ENCODE measurements at regions not wholly inside any gene's neighbourhood (a gene's known extent, or its start where the extent isn't known, plus 50 kb on each side); places are given as distances from the start of the nearest gene placed in this dataset.

GRCh38 chr18:1246827-1247226, 342.2 kb downstream of the ADCYAP1 start:
- Histone ChIP-seq H3K4me3 (replicated peaks; ENCODE audit: insufficient read depth, low read length) (no peak overlapping the region), H3K27me3 (ENCODE audit: insufficient read depth, poor library complexity, severe bottlenecking) (no peaks in the 10 kb centered on the region), H3K27ac (replicated peaks) (no peak overlapping the region)
- no peak for DNase-seq (ENCODE audit: low read depth in 1 of 2, low spot score in 1 of 2)
- TF ChIP-seq POLR2AphosphoS5 (IDR thresholded peaks at IDR 0.05; ENCODE audit: low read depth), result no peak
- no peak for TF ChIP-seq GABPA (IDR thresholded peaks at IDR 0.05; ENCODE audit: low read depth)
- no peak for TF ChIP-seq CTCF (IDR thresholded peaks at IDR 0.05; ENCODE audit: insufficient read depth, low read length)
- TF ChIP-seq SPI1 (IDR thresholded peaks at IDR 0.05; ENCODE audit: borderline replicate concordance, low read depth), result no peak
- TF ChIP-seq, protein P1, sequence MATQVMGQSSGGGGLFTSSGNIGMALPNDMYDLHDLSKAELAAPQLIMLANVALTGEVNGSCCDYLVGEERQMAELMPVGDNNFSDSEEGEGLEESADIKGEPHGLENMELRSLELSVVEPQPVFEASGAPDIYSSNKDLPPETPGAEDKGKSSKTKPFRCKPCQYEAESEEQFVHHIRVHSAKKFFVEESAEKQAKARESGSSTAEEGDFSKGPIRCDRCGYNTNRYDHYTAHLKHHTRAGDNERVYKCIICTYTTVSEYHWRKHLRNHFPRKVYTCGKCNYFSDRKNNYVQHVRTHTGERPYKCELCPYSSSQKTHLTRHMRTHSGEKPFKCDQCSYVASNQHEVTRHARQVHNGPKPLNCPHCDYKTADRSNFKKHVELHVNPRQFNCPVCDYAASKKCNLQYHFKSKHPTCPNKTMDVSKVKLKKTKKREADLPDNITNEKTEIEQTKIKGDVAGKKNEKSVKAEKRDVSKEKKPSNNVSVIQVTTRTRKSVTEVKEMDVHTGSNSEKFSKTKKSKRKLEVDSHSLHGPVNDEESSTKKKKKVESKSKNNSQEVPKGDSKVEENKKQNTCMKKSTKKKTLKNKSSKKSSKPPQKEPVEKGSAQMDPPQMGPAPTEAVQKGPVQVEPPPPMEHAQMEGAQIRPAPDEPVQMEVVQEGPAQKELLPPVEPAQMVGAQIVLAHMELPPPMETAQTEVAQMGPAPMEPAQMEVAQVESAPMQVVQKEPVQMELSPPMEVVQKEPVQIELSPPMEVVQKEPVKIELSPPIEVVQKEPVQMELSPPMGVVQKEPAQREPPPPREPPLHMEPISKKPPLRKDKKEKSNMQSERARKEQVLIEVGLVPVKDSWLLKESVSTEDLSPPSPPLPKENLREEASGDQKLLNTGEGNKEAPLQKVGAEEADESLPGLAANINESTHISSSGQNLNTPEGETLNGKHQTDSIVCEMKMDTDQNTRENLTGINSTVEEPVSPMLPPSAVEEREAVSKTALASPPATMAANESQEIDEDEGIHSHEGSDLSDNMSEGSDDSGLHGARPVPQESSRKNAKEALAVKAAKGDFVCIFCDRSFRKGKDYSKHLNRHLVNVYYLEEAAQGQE (IDR thresholded peaks at IDR 0.05; ENCODE audit: insufficient replicate concordance, low read depth), result no peak

DNA sequence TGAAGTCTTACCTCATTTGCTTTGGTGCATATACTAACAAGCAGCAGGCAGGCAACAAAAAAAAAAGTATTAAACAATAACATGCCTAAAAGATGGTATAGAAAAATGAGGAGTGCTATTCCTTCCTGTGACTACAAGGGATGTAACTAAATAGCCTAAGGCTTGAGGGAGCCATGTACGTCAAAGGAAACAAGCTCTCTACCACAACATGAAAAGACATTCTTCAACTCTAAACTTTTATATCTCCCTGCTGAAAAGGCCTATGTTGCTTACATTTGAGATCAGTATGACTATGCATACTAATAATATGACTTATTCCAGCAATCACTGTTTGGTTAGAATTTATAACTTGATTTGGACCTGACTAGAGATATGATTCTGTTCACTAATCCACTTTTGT, 347.9 kb downstream of the ADCYAP1 start:
- Histone ChIP-seq H3K27me3 (ENCODE audit: insufficient read depth, poor library complexity, severe bottlenecking) (no peaks in the 10 kb centered on the region), H3K4me3 (replicated peaks; ENCODE audit: insufficient read depth, low read length) (no peak overlapping the region), H3K27ac (replicated peaks) (no peak overlapping the region)
- no peak for DNase-seq (ENCODE audit: low read depth in 1 of 2, low spot score in 1 of 2)
- TF ChIP-seq GABPA (IDR thresholded peaks at IDR 0.05; ENCODE audit: low read depth) (no peak), POLR2AphosphoS5 (IDR thresholded peaks at IDR 0.05; ENCODE audit: low read depth) (no peak), CTCF (IDR thresholded peaks at IDR 0.05; ENCODE audit: insufficient read depth, low read length) (no peak)
- TF ChIP-seq, protein P1 (IDR thresholded peaks at IDR 0.05; ENCODE audit: insufficient replicate concordance, low read depth), result no peak

- no peak for DNase-seq (ENCODE audit: low read depth in 1 of 2, low spot score in 1 of 2)
- H3K27me3 ChIP-seq (ENCODE audit: insufficient read depth, poor library complexity, severe bottlenecking), result no peaks in the 10 kb centered on the region
- no peak overlapping the region for H3K27ac ChIP-seq (replicated peaks)
- no peak for TF ChIP-seq SPI1 (IDR thresholded peaks at IDR 0.05; ENCODE audit: borderline replicate concordance, low read depth)
- TF ChIP-seq GABPA (IDR thresholded peaks at IDR 0.05; ENCODE audit: low read depth), result no peak
- no peak for TF ChIP-seq POLR2AphosphoS5 (IDR thresholded peaks at IDR 0.05; ENCODE audit: low read depth)
- TF ChIP-seq, protein P1 (IDR thresholded peaks at IDR 0.05; ENCODE audit: insufficient replicate concordance, low read depth), result no peak
- no peak for TF ChIP-seq CTCF (IDR thresholded peaks at IDR 0.05; ENCODE audit: insufficient read depth, low read length)
- H3K4me3 ChIP-seq (replicated peaks; ENCODE audit: insufficient read depth, low read length), result no peak overlapping the region
These were observed 348.3 kb downstream of the ADCYAP1 start for GRCh38 chr18:1252936-1253335.

Measured in HL-60 (cell line).